HUES6 (cell line): ENCODE measurements at regions not wholly inside any gene's neighbourhood (a gene's known extent, or its start where the extent isn't known, plus 50 kb on each side); places are given as distances from the start of the nearest gene placed in this dataset.

Experiments used
- H3K27ac ChIP-seq: 2 replicates; pipeline ENCODE4 v1.7.0; 2013; ENCODE audit warnings: low read depth, mild to moderate bottlenecking, low read length, inconsistent platforms
- H3K27me3 ChIP-seq: 2 replicates; pipeline ENCODE4 v1.6.1; 2013; ENCODE audit warnings: low read length; ENCODE audit not compliant: control insufficient read depth, insufficient read depth
- H3K36me3 ChIP-seq: 2 replicates; pipeline ENCODE4 v1.6.1; 2013; ENCODE audit warnings: low read length; ENCODE audit not compliant: control insufficient read depth, insufficient read depth
- H3K4me1 ChIP-seq: 2 replicates; pipeline ENCODE4 v1.6.1; 2013; ENCODE audit warnings: low read length; ENCODE audit not compliant: control insufficient read depth, insufficient read depth
- H3K4me3 ChIP-seq: 2 replicates; pipeline ENCODE4 v1.5.1; 2013; ENCODE audit warnings: low read depth, low read length
- H3K9ac ChIP-seq: one replicate; pipeline ENCODE4 v1.6.1; 2013; ENCODE audit warnings: mild to moderate bottlenecking, low read length
- H3K9me3 ChIP-seq: 2 replicates; pipeline ENCODE4 v1.6.1; 2013; ENCODE audit warnings: low read depth, low read length; ENCODE audit not compliant: control insufficient read depth, insufficient read depth

GRCh38 chr10:132992433-132993215, 50.3 kb upstream of the CFAP46 start:
- H3K27me3 ChIP-seq, result no peaks in the 10 kb centered on the region; the same call in 1 of the 2 replicates
- no peaks in the 10 kb centered on the region for H3K9me3 ChIP-seq
- H3K36me3 ChIP-seq, result no peaks in the 10 kb centered on the region
- H3K9ac ChIP-seq, result no peak overlapping the region
- H3K4me1 ChIP-seq, result peaks cover 2% of the 10 kb centered on the region; the same call in 1 of the 2 replicates
- H3K4me3 ChIP-seq, result no peak overlapping the region
- no peak overlapping the region for H3K27ac ChIP-seq
